Thyroid gland (tissue), 4 donors: ENCODE measurements at regions not wholly inside any gene's neighbourhood (a gene's known extent, or its start where the extent isn't known, plus 50 kb on each side); places are given as distances from the start of the nearest gene placed in this dataset.
"Not testable (repeated sequence)": the region's sequence is repeated elsewhere in the genome, so short reads cannot be mapped to it uniquely, and the experiment has no call there.

Experiments used
- DNase-seq, 2 donors: peaks; one replicate each; pipeline ENCODE4 v3.0.0-alpha.2; 2019
- H3K27ac ChIP-seq, 3 donors: fragments of 200-600 bp; sonication (generic); 1 replicate in 2 of 3; 2 replicates in 1 of 3; pipeline ENCODE4 v1.5.1; 2016 to 2019; ENCODE audit warnings: mild to moderate bottlenecking in 1 of 3, moderate library complexity in 1 of 3
- H3K27me3 ChIP-seq: fragments of 200-600 bp; sonication (generic); one replicate; pipeline ENCODE4 v1.5.1; 2019
- H3K36me3 ChIP-seq, 2 donors: fragments of 200-600 bp; sonication (generic); one replicate each; pipeline ENCODE4 v1.5.1; 2016 to 2019
- H3K4me1 ChIP-seq, 2 donors: fragments of 200-600 bp; sonication (generic); one replicate each; pipeline ENCODE4 v1.5.1; 2017 to 2019
- H3K4me3 ChIP-seq, 3 donors: fragments of 200-600 bp; sonication (generic); replicated peaks in 1 of 3; 1 replicate in 2 of 3; 2 replicates in 1 of 3; pipeline ENCODE4 v1.5.1; 2016; ENCODE audit warnings: mild to moderate bottlenecking in 1 of 3
- H3K9me3 ChIP-seq: fragments of 200-600 bp; sonication (generic); one replicate; pipeline ENCODE4 v1.5.1; 2017
- CTCF ChIP-seq, 6 experiments: fragments of 200-600 bp in 3 of 6; fragments of 450-650 bp in 3 of 6; sonication (generic) in 3 of 6; IDR thresholded peaks; one replicate each; pipeline ENCODE4 v1.5.1; 2016 to 2019; ENCODE audit warnings: antibody characterized with exemption in 6 of 6, mild to moderate bottlenecking in 2 of 6, inconsistent platforms in 1 of 6, moderate library complexity in 1 of 6
- POLR2A ChIP-seq, 2 donors: fragments of 450-650 bp; IDR thresholded peaks; one replicate each; pipeline ENCODE4 v1.6.1; 2017; ENCODE audit warnings: antibody characterized with exemption in 2 of 2, mild to moderate bottlenecking in 2 of 2, moderate library complexity in 1 of 2
- WGBS, 2 donors: methylation state at CpG; one replicate each; pipeline ENCODE4 v1.1.5; 2017; 5-methylcytosine and 5-hydroxymethylcytosine counted together
- intact Hi-C: fragments of 100-400 bp; cut with DNase I; formaldehyde crosslinking; loops from one replicate; pipeline ENCODE4 v1.15.1; 2023

- H3K36me3 ChIP-seq, H3K27ac ChIP-seq, intact Hi-C loops, H3K9me3 ChIP-seq, H3K27me3 ChIP-seq, H3K4me3 ChIP-seq, H3K4me1 ChIP-seq, DNase-seq: not testable (repeated sequence)
- 96 to 100% methylated on average over 2 to 5 of the region's 6 CpGs for WGBS, 2 donors
These were observed 174.8 kb downstream of the COL12A1 start for GRCh38 chr6:75031102-75031501.

- Histone ChIP-seq H3K36me3 (no peaks in the 10 kb centered on the region), H3K4me1 (no peaks in the 10 kb centered on the region), H3K4me3 (no peak overlapping the region), H3K9me3 (no peaks in the 10 kb centered on the region), H3K27ac (no peak overlapping the region), H3K27me3 (no peaks in the 10 kb centered on the region)
- DNase-seq = no peak
- intact Hi-C loops = no loop called here
- TF ChIP-seq CTCF (IDR thresholded peaks at IDR 0.05) = no peak
- TF ChIP-seq POLR2A (IDR thresholded peaks at IDR 0.05) = no peak
- WGBS, 2 donors = 88 to 93% methylated on average over 5 of the region's 5 CpGs
These were observed 176.5 kb downstream of the COL12A1 start for GRCh38 chr6:75029333-75029732.

- intact Hi-C loops = no loop called here
- Histone ChIP-seq H3K4me3 (no peak overlapping the region), H3K27ac (no peak overlapping the region), H3K9me3 (no peaks in the 10 kb centered on the region), H3K36me3 (no peaks in the 10 kb centered on the region), H3K4me1 (no peaks in the 10 kb centered on the region), H3K27me3 (no peaks in the 10 kb centered on the region)
- TF ChIP-seq POLR2A (IDR thresholded peaks at IDR 0.05) (no peak), CTCF (IDR thresholded peaks at IDR 0.05) (no peak)
- 61 to 62% methylated on average over 2 of the region's 2 CpGs for WGBS, 2 donors
- no peak for DNase-seq
These were observed 180.5 kb downstream of the COL12A1 start for GRCh38 chr6:75025371-75025770.

GRCh38 chr6:75024828-75025227, 181.0 kb downstream of the COL12A1 start:
- H3K27ac ChIP-seq = no peak overlapping the region
- H3K4me3 ChIP-seq = no peak overlapping the region
- WGBS, 2 donors = 21 to 31% methylated on average over 1 of the region's 1 CpG
- H3K9me3 ChIP-seq = no peaks in the 10 kb centered on the region
- no peaks in the 10 kb centered on the region for H3K4me1 ChIP-seq
- no peak for DNase-seq
- no peaks in the 10 kb centered on the region for H3K36me3 ChIP-seq
- no peak for TF ChIP-seq POLR2A (IDR thresholded peaks at IDR 0.05)
- no peak for TF ChIP-seq CTCF (IDR thresholded peaks at IDR 0.05)
- intact Hi-C loops = no loop called here
- no peaks in the 10 kb centered on the region for H3K27me3 ChIP-seq

- no peaks in the 10 kb centered on the region for H3K9me3 ChIP-seq
- no peak overlapping the region for H3K4me3 ChIP-seq
- H3K4me1 ChIP-seq = no peaks in the 10 kb centered on the region
- no peak for DNase-seq
- no peaks in the 10 kb centered on the region for H3K27me3 ChIP-seq
- intact Hi-C loops = no loop called here
- TF ChIP-seq POLR2A (IDR thresholded peaks at IDR 0.05) (no peak), CTCF (IDR thresholded peaks at IDR 0.05) (no peak)
- H3K27ac ChIP-seq = no peak overlapping the region
- no peaks in the 10 kb centered on the region for H3K36me3 ChIP-seq
These were observed 182.2 kb downstream of the COL12A1 start for GRCh38 chr6:75023634-75024033.

GRCh38 chr6:75020971-75021370, 184.9 kb downstream of the COL12A1 start:
- DNase-seq = no peak
- Histone ChIP-seq H3K27ac (no peak overlapping the region), H3K27me3 (no peaks in the 10 kb centered on the region), H3K36me3 (no peaks in the 10 kb centered on the region), H3K4me3 (no peak overlapping the region), H3K4me1 (no peaks in the 10 kb centered on the region), H3K9me3 (no peaks in the 10 kb centered on the region)
- 87 to 91% methylated on average over 1 of the region's 1 CpG for WGBS, 2 donors
- intact Hi-C loops = no loop called here
- TF ChIP-seq CTCF (IDR thresholded peaks at IDR 0.05) = no peak
- no peak for TF ChIP-seq POLR2A (IDR thresholded peaks at IDR 0.05)
